PC-3 (cell line): ENCODE measurements at regions not wholly inside any gene's neighbourhood (a gene's known extent, or its start where the extent isn't known, plus 50 kb on each side); places are given as distances from the start of the nearest gene placed in this dataset.

Experiments used
- ATAC-seq: fragments of 200-7000 bp; cut with Tn5 transposase; 2 replicates; pipeline ENCODE4 v1.9.1; 2020; ENCODE audit warnings: mild to moderate bottlenecking, moderate library complexity
- BruUV-seq: library from RNA; stranded (reverse); fragments of 400-500 nt; replicated peaks from 2 replicates; lab custom pipeline; 2021; lab: Mats Ljungman, UMichigan
- CTCF ChIA-PET: fragments of 300-600 bp; sonication (Branson Sonifier 250); formaldehyde crosslinking; loops from one replicate; lab custom pipeline; 2022; ENCODE audit warnings: antibody characterized with exemption; lab: Charles Lee
- POLR2A ChIA-PET: fragments of 300-600 bp; sonication (Branson Sonifier 250); formaldehyde crosslinking; loops from one replicate; lab custom pipeline; 2022; ENCODE audit warnings: antibody characterized with exemption; ENCODE audit not compliant: unreplicated experiment; lab: Charles Lee
- DNase-seq: peaks from one replicate; pipeline ENCODE4 v3.0.0-alpha.2; 2015
- H2AFZ ChIP-seq: fragments of 300-600 bp; sonication (generic); 2 replicates; pipeline ENCODE4 v1.6.0; 2016; ENCODE audit warnings: antibody characterized with exemption, low read length
- H3F3A ChIP-seq: fragments of 300-600 bp; sonication (generic); one replicate; pipeline ENCODE4 v1.6.0; 2017; ENCODE audit warnings: antibody characterized with exemption, low read length, control low read depth, mild to moderate bottlenecking; ENCODE audit not compliant: unreplicated experiment
- H3K27ac ChIP-seq: fragments of 300-600 bp; sonication (generic); 2 replicates; pipeline ENCODE4 v1.5.1; 2016; ENCODE audit warnings: mild to moderate bottlenecking, low read length
- H3K27me3 ChIP-seq: fragments of 300-600 bp; sonication (generic); 2 replicates; pipeline ENCODE4 v1.6.1; 2016; ENCODE audit warnings: low read length, mixed read lengths
- H3K36me3 ChIP-seq: fragments of 300-600 bp; sonication (generic); 2 replicates; pipeline ENCODE4 v1.6.1; 2016; ENCODE audit warnings: low read depth, mixed run types, low read length, mixed read lengths
- H3K4me1 ChIP-seq: fragments of 300-600 bp; sonication (generic); 2 replicates; pipeline ENCODE4 v1.5.1; 2016; ENCODE audit warnings: low read length; ENCODE audit not compliant: insufficient read depth
- H3K4me2 ChIP-seq: fragments of 300-600 bp; sonication (generic); 2 replicates; pipeline ENCODE4 v1.6.0; 2016; ENCODE audit warnings: low read length
- H3K4me3 ChIP-seq: fragments of 300-600 bp; sonication (generic); 2 replicates; pipeline ENCODE4 v1.5.1; 2016; ENCODE audit warnings: mild to moderate bottlenecking, low read length, mixed read lengths
- H3K79me2 ChIP-seq: fragments of 300-600 bp; sonication (generic); 2 replicates; pipeline ENCODE4 v1.6.1; 2017; ENCODE audit warnings: low read length, mixed read lengths
- H3K9ac ChIP-seq: fragments of 300-600 bp; sonication (generic); 2 replicates; pipeline ENCODE4 v1.6.0; 2016; ENCODE audit warnings: mild to moderate bottlenecking, low read length
- H3K9me2 ChIP-seq: fragments of 300-600 bp; sonication (generic); replicated peaks from 2 replicates; pipeline ENCODE4 v1.6.1; 2016; ENCODE audit warnings: mixed run types, low read length, mixed read lengths
- H3K9me3 ChIP-seq: fragments of 300-600 bp; sonication (generic); 2 replicates; pipeline ENCODE4 v1.6.1; 2016; ENCODE audit warnings: low read length, mixed read lengths
- H4K20me1 ChIP-seq: fragments of 300-600 bp; sonication (generic); 2 replicates; pipeline ENCODE4 v1.6.1; 2016; ENCODE audit warnings: low read length, mixed read lengths
- EZH2 ChIP-seq: fragments of 300-600 bp; sonication (generic); IDR thresholded peaks from one replicate; pipeline ENCODE4 v1.6.1; 2017; ENCODE audit warnings: antibody characterized with exemption, mild to moderate bottlenecking, low read length; ENCODE audit not compliant: unreplicated experiment
- EZH2phosphoT487 ChIP-seq: fragments of 300-600 bp; sonication (generic); IDR thresholded peaks from 2 replicates; pipeline ENCODE4 v1.6.1; 2018; ENCODE audit warnings: mild to moderate bottlenecking, antibody characterized with exemption, low read length, borderline replicate concordance
- intact Hi-C: fragments of 100-400 bp; cut with micrococcal nuclease; formaldehyde crosslinking; loops from 2 replicates; pipeline ENCODE4 v1.9.0; 2023
- TF ChIP-seq, protein P1 (sequence below): fragments of 300-600 bp; sonication (generic); conservative IDR thresholded peaks from 2 replicates; pipeline ENCODE4 v1.5.1; 2017; ENCODE audit warnings: antibody characterized with exemption, low read depth, mild to moderate bottlenecking, low read length

GRCh38 chr1:199727682-199728081 is 299.8 kb upstream of the NR5A2 start:
- H3K79me2 ChIP-seq = no peaks in the 10 kb centered on the region
- no peak overlapping the region for H3K4me2 ChIP-seq
- H3K36me3 ChIP-seq = no peaks in the 10 kb centered on the region
- ATAC-seq = no peak
- POLR2A ChIA-PET = no interaction called here
- CTCF ChIA-PET = no interaction called here
- no peaks in the 10 kb centered on the region for H3F3A ChIP-seq
- no peak overlapping the region for H3K4me3 ChIP-seq
- no peaks in the 10 kb centered on the region for H3K9me3 ChIP-seq
- H3K27ac ChIP-seq = no peak overlapping the region
- H3K9ac ChIP-seq = no peak overlapping the region
- no peak overlapping the region for H2AFZ ChIP-seq
- no peak for DNase-seq
- no TSS peak for BruUV-seq
- no peaks in the 10 kb centered on the region for H4K20me1 ChIP-seq
- H3K4me1 ChIP-seq = no peaks in the 10 kb centered on the region
- no peaks in the 10 kb centered on the region for H3K9me2 ChIP-seq
- TF ChIP-seq, protein P1, sequence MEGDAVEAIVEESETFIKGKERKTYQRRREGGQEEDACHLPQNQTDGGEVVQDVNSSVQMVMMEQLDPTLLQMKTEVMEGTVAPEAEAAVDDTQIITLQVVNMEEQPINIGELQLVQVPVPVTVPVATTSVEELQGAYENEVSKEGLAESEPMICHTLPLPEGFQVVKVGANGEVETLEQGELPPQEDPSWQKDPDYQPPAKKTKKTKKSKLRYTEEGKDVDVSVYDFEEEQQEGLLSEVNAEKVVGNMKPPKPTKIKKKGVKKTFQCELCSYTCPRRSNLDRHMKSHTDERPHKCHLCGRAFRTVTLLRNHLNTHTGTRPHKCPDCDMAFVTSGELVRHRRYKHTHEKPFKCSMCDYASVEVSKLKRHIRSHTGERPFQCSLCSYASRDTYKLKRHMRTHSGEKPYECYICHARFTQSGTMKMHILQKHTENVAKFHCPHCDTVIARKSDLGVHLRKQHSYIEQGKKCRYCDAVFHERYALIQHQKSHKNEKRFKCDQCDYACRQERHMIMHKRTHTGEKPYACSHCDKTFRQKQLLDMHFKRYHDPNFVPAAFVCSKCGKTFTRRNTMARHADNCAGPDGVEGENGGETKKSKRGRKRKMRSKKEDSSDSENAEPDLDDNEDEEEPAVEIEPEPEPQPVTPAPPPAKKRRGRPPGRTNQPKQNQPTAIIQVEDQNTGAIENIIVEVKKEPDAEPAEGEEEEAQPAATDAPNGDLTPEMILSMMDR = no peak
- TF ChIP-seq EZH2 (no peak), EZH2phosphoT487 (no peak)
- intact Hi-C loops = no loop called here
- no peaks in the 10 kb centered on the region for H3K27me3 ChIP-seq

- no peak overlapping the region for H3K9ac ChIP-seq
- H3K4me3 ChIP-seq = no peak overlapping the region
- no peak overlapping the region for H3K27ac ChIP-seq
- no peaks in the 10 kb centered on the region for H3K79me2 ChIP-seq
- BruUV-seq = no TSS peak
- TF ChIP-seq EZH2 (no peak), EZH2phosphoT487 (no peak)
- TF ChIP-seq, protein P1 = no peak
- ATAC-seq = no peak
- intact Hi-C loops = no loop called here
- H2AFZ ChIP-seq = no peak overlapping the region
- DNase-seq = no peak
- no peaks in the 10 kb centered on the region for H3K36me3 ChIP-seq
- no peak overlapping the region for H3K4me2 ChIP-seq
- H3K9me3 ChIP-seq = no peaks in the 10 kb centered on the region
- H3K27me3 ChIP-seq = no peaks in the 10 kb centered on the region
- ChIA-PET CTCF (no interaction called here), POLR2A (interaction anchor here (0.6 kb wide), 1 partner anchor 131 kb away, joined by 10 read pairs; no protein-coding TSS in a partner anchor)
- H3K9me2 ChIP-seq = no peaks in the 10 kb centered on the region
- peaks cover 2% of the 10 kb centered on the region; the same call in 1 of the 2 replicates for H3K4me1 ChIP-seq
- H4K20me1 ChIP-seq = no peaks in the 10 kb centered on the region
- H3F3A ChIP-seq = no peaks in the 10 kb centered on the region
Measured at GRCh38 chr1:199728345-199728744, 299.2 kb upstream of the NR5A2 start.

DNA sequence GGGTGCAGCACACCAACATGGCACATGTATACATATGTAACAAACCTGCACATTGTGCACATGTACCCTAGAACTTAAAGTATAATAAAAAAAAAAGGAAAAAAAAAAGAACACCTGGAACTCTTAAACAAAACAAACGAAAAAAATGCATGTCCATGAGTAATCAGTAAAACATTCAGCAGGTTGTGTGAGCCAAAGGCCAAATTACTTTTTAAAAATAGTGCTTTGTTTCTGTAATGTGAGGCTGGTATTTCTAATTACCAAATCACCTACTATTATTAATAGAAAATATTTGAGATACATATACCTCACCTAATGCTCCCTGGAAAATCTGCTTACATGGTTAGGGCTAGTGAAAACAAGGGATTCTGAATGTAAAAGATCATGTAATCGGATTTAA is 294.4 kb upstream of the NR5A2 start:
- Histone ChIP-seq H2AFZ (no peak overlapping the region), H3K9me3 (no peaks in the 10 kb centered on the region), H3K79me2 (no peaks in the 10 kb centered on the region), H4K20me1 (no peaks in the 10 kb centered on the region), H3K9me2 (no peaks in the 10 kb centered on the region), H3K9ac (no peak overlapping the region), H3F3A (no peaks in the 10 kb centered on the region), H3K27me3 (no peaks in the 10 kb centered on the region), H3K4me2 (peak overlapping the region; percentile 51), H3K27ac (no peak overlapping the region), H3K4me1 (peaks cover 11% of the 10 kb centered on the region), H3K36me3 (no peaks in the 10 kb centered on the region), H3K4me3 (no peak overlapping the region)
- ChIA-PET POLR2A (interaction anchor here (0.6 kb wide), 1 partner anchor 114 kb away, joined by 3 read pairs; no protein-coding TSS in a partner anchor), CTCF (no interaction called here)
- BruUV-seq = no TSS peak
- no peak; the same call in 1 of the 2 replicates for ATAC-seq
- intact Hi-C loops = no loop called here
- DNase-seq = peak; percentile 51
- TF ChIP-seq, protein P1 = no peak
- no peak for TF ChIP-seq EZH2
- no peak for TF ChIP-seq EZH2phosphoT487
